Mammary epithelial cell (primary cell): ENCODE measurements at regions not wholly inside any gene's neighbourhood (a gene's known extent, or its start where the extent isn't known, plus 50 kb on each side); places are given as distances from the start of the nearest gene placed in this dataset.

ENCODE experiments used
- EZH2 ChIP-seq: IDR thresholded peaks from 2 replicates; pipeline ENCODE4 v1.6.1; 2012; ENCODE audit warnings: low read length, inconsistent platforms, borderline replicate concordance
- TF ChIP-seq, protein P1 (sequence below), 2 donors: IDR thresholded peaks in 1 of 2; conservative IDR thresholded peaks in 1 of 2; 2 replicates each; pipeline ENCODE4 v1.5.1; 2011 to 2012; ENCODE audit warnings: inconsistent platforms in 2 of 2, low read length in 2 of 2, mild to moderate bottlenecking in 2 of 2, control low read depth in 1 of 2, low read depth in 1 of 2; ENCODE audit not compliant: insufficient read depth in 1 of 2; ENCODE audit errors: extremely low read depth in 1 of 2

- TF ChIP-seq, protein P1, sequence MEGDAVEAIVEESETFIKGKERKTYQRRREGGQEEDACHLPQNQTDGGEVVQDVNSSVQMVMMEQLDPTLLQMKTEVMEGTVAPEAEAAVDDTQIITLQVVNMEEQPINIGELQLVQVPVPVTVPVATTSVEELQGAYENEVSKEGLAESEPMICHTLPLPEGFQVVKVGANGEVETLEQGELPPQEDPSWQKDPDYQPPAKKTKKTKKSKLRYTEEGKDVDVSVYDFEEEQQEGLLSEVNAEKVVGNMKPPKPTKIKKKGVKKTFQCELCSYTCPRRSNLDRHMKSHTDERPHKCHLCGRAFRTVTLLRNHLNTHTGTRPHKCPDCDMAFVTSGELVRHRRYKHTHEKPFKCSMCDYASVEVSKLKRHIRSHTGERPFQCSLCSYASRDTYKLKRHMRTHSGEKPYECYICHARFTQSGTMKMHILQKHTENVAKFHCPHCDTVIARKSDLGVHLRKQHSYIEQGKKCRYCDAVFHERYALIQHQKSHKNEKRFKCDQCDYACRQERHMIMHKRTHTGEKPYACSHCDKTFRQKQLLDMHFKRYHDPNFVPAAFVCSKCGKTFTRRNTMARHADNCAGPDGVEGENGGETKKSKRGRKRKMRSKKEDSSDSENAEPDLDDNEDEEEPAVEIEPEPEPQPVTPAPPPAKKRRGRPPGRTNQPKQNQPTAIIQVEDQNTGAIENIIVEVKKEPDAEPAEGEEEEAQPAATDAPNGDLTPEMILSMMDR (conservative IDR thresholded peaks at IDR 0.05 in 1 of 2, IDR thresholded peaks at IDR 0.05 in 1 of 2; ENCODE audit: extremely low read depth in 1 of 2, insufficient read depth in 1 of 2, low read depth in 1 of 2, low read length in 2 of 2) = no peak
- no peak for TF ChIP-seq EZH2
Measured at GRCh38 chr1:187876775-187877174, 1048.0 kb downstream of the PLA2G4A start.
